HepG2 (cell line): ENCODE measurements at regions not wholly inside any gene's neighbourhood (a gene's known extent, or its start where the extent isn't known, plus 50 kb on each side); places are given as distances from the start of the nearest gene placed in this dataset.

Experiments
- ATAC-seq: fragments of 200-7000 bp; cut with Tn5 transposase; 3 replicates; pipeline ENCODE4 v1.9.1; 2020; ENCODE audit warnings: mild to moderate bottlenecking, moderate library complexity
- BruUV-seq: library from RNA; stranded (reverse); fragments of 400-500 nt; replicated peaks from 2 replicates; lab custom pipeline; 2021; lab: Mats Ljungman, UMichigan
- CTCF ChIA-PET: fragments of 300-600 bp; formaldehyde crosslinking; extraction: SDS; loops from one replicate; lab custom pipeline; 2021; ENCODE audit warnings: low total read pairs, inconsistent platforms, low intra/inter-chr PET ratio; lab: Yijun Ruan, JAX
- POLR2A ChIA-PET: fragments of 350-600 bp; sonication (Branson Sonifier 250); formaldehyde crosslinking; loops from one replicate; lab custom pipeline; 2020; ENCODE audit warnings: antibody characterized with exemption, inconsistent platforms; lab: Yijun Ruan, JAX
- DNase-seq: peaks from one replicate; pipeline ENCODE4 v3.0.0-alpha.2; 2015; ENCODE audit warnings: low spot score
- FAIRE-seq: peaks from 3 replicates; lab custom pipeline; 2011; peaks lifted over from hg19 to GRCh38; lab: Jason Lieb, UNC
- H2AFZ ChIP-seq: one replicate; pipeline ENCODE4 v1.6.1; 2011; ENCODE audit warnings: low read length, inconsistent platforms
- H3K27ac ChIP-seq: fragments of 300-600 bp; 3 replicates; pipeline ENCODE4 v1.8.0; 2011; ENCODE audit warnings: mixed run types, mild to moderate bottlenecking, mixed read lengths, low read length, inconsistent platforms; ENCODE audit not compliant: insufficient read depth; ENCODE audit errors: extremely low read length
- H3K27me3 ChIP-seq, 2 experiments: fragments of 200-600 bp in 1 of 2; 2 replicates in 1 of 2; 3 replicates in 1 of 2; pipeline versions ENCODE4 v1.6.0 to v1.8.0; 2011; ENCODE audit warnings: low read length in 2 of 2, mild to moderate bottlenecking in 2 of 2, moderate library complexity in 2 of 2, inconsistent platforms in 1 of 2; ENCODE audit not compliant: insufficient read depth in 2 of 2, control insufficient read depth in 1 of 2
- H3K36me3 ChIP-seq, 2 experiments: fragments of 200-600 bp in 1 of 2; replicated peaks in 1 of 2; 2 replicates in 1 of 2; 3 replicates in 1 of 2; pipeline versions ENCODE4 v1.5.1 to v1.8.0; 2011; ENCODE audit warnings: low read length in 2 of 2, inconsistent platforms in 1 of 2; ENCODE audit not compliant: insufficient read depth in 2 of 2, control insufficient read depth in 1 of 2
- H3K4me1 ChIP-seq: 2 replicates; pipeline ENCODE4 v1.5.1; 2012; ENCODE audit warnings: low read length, inconsistent platforms; ENCODE audit not compliant: insufficient read depth
- H3K4me2 ChIP-seq: 2 replicates; pipeline ENCODE4 v1.6.0; 2011; ENCODE audit warnings: low read depth, low read length, inconsistent platforms
- H3K4me3 ChIP-seq, 3 experiments: fragments of 200-600 bp in 1 of 3; sonication (generic), shearing (Covaris generic) in 1 of 3; replicated peaks in 1 of 3; 2 replicates each; pipeline ENCODE4 v1.5.1; 2011 to 2016; ENCODE audit warnings: low read length in 3 of 3, inconsistent platforms in 2 of 3, low read depth in 2 of 3, mild to moderate bottlenecking in 2 of 3, control low read depth in 1 of 3, mixed read lengths in 1 of 3; ENCODE audit not compliant: insufficient read depth in 1 of 3
- H3K79me2 ChIP-seq: one replicate; pipeline ENCODE4 v1.6.1; 2011; ENCODE audit warnings: low read length, inconsistent platforms; ENCODE audit not compliant: insufficient read depth
- H3K9ac ChIP-seq: 2 replicates; pipeline ENCODE4 v1.6.0; 2011; ENCODE audit warnings: mild to moderate bottlenecking, low read depth, low read length, inconsistent platforms; ENCODE audit not compliant: insufficient read depth
- H3K9me3 ChIP-seq: 2 replicates; pipeline ENCODE4 v1.5.1; 2012; ENCODE audit warnings: mild to moderate bottlenecking, low read length
- H4K20me1 ChIP-seq: 2 replicates; pipeline ENCODE4 v1.6.0; 2011; ENCODE audit warnings: inconsistent platforms, mild to moderate bottlenecking, low read length, moderate library complexity; ENCODE audit not compliant: insufficient read depth
- EZH2 ChIP-seq: conservative IDR thresholded peaks from 2 replicates; pipeline ENCODE4 v1.6.1; 2012; ENCODE audit warnings: mild to moderate bottlenecking, low read depth, low read length, moderate library complexity
- HMG20B ChIP-seq: conservative IDR thresholded peaks from 2 replicates; pipeline ENCODE4 v1.6.1; 2016; ENCODE audit warnings: missing genetic modification reagents, missing compliant biosample characterization
- HNF4G ChIP-seq, 2 experiments: sonication (generic) in 1 of 2; formaldehyde crosslinking in 1 of 2; IDR thresholded peaks; 2 replicates each; pipeline versions ENCODE4 v1.4.0 to v1.6.1; 2011 to 2020; ENCODE audit warnings: borderline replicate concordance in 2 of 2, low read depth in 2 of 2, mild to moderate bottlenecking in 2 of 2, low read length in 1 of 2, missing genetic modification reagents in 1 of 2, moderate library complexity in 1 of 2
- MAZ ChIP-seq, 2 experiments: sonication (generic) in 1 of 2; formaldehyde crosslinking in 1 of 2; IDR thresholded peaks; 2 replicates each; pipeline versions ENCODE4 v1.5.0 to v1.6.1; 2012 to 2020; ENCODE audit warnings: low read depth in 2 of 2, mild to moderate bottlenecking in 2 of 2, borderline replicate concordance in 1 of 2, improper control_type of control experiment in 1 of 2, low read length in 1 of 2, missing genetic modification reagents in 1 of 2, moderate library complexity in 1 of 2
- MTA3 ChIP-seq: sonication (generic); formaldehyde crosslinking; IDR thresholded peaks from 2 replicates; pipeline ENCODE4 v1.4.0; 2020; ENCODE audit warnings: missing genetic modification reagents
- RNF2 ChIP-seq: fragments of 450-650 bp; conservative IDR thresholded peaks from 2 replicates; pipeline ENCODE4 v1.6.1; 2016; ENCODE audit warnings: low read depth
- SATB2 ChIP-seq: sonication (generic); formaldehyde crosslinking; IDR thresholded peaks from 2 replicates; pipeline ENCODE4 v1.5.0; 2020; ENCODE audit warnings: missing genetic modification reagents
- SIX1 ChIP-seq: sonication (generic); formaldehyde crosslinking; IDR thresholded peaks from 2 replicates; pipeline ENCODE4 v1.4.0; 2020; ENCODE audit warnings: missing genetic modification reagents, borderline replicate concordance
- TBL1XR1 ChIP-seq: fragments of 150-350 bp; IDR thresholded peaks from 2 replicates; pipeline ENCODE4 v1.6.1; 2014; ENCODE audit warnings: borderline replicate concordance, low read length; ENCODE audit not compliant: partially characterized antibody
- TBP ChIP-seq: sonication (generic); formaldehyde crosslinking; IDR thresholded peaks from 2 replicates; pipeline ENCODE4 v1.5.0; 2020; ENCODE audit warnings: missing genetic modification reagents
- TFDP1 ChIP-seq: IDR thresholded peaks from 2 replicates; pipeline ENCODE4 v1.6.1; 2016; ENCODE audit warnings: missing compliant biosample characterization, missing genetic modification reagents, borderline replicate concordance
- YEATS4 ChIP-seq: sonication (generic); formaldehyde crosslinking; IDR thresholded peaks from 2 replicates; pipeline ENCODE4 v1.4.0; 2020; ENCODE audit warnings: missing genetic modification reagents, borderline replicate concordance
- ZNF224 ChIP-seq: sonication (generic); formaldehyde crosslinking; IDR thresholded peaks from 2 replicates; pipeline ENCODE4 v1.5.0; 2020; ENCODE audit warnings: mild to moderate bottlenecking, missing genetic modification reagents
- ZNF383 ChIP-seq: sonication (generic); formaldehyde crosslinking; IDR thresholded peaks from 2 replicates; pipeline ENCODE4 v1.4.0; 2020; ENCODE audit warnings: missing genetic modification reagents, mild to moderate bottlenecking, borderline replicate concordance
- ZNF891 ChIP-seq: sonication (generic); formaldehyde crosslinking; IDR thresholded peaks from 2 replicates; pipeline ENCODE4 v1.5.0; 2020; ENCODE audit warnings: mild to moderate bottlenecking, missing genetic modification reagents
- ZSCAN21 ChIP-seq: sonication (generic); formaldehyde crosslinking; IDR thresholded peaks from 2 replicates; pipeline ENCODE4 v1.8.0; 2022; ENCODE audit warnings: mild to moderate bottlenecking, missing genetic modification reagents, moderate library complexity, borderline replicate concordance
- WGBS: methylation state at CpG from one replicate; pipeline ENCODE4 v1.1.6; 2017; ENCODE audit warnings: low lambda C conversion rate; 5-methylcytosine and 5-hydroxymethylcytosine counted together
- in situ Hi-C: cut with HindIII; loops from 2 replicates; pipeline ENCODE4 v1.10.0; 2017; ENCODE audit warnings: low pct_unique_long_range_greater_than_20kb; ENCODE audit not compliant: extremely low pct_ligation_motif_present
- intact Hi-C: fragments of 100-400 bp; cut with micrococcal nuclease; formaldehyde crosslinking; loops from one replicate; pipeline ENCODE4 v1.10.0; 2022; ENCODE audit not compliant: unreplicated experiment
- TF ChIP-seq, protein P1 (sequence below): sonication (generic); formaldehyde crosslinking; IDR thresholded peaks from 2 replicates; pipeline ENCODE4 v1.4.0; 2020; ENCODE audit warnings: missing genetic modification reagents, borderline replicate concordance
- TF ChIP-seq, protein P2 (sequence below): sonication (generic); formaldehyde crosslinking; IDR thresholded peaks from 2 replicates; pipeline ENCODE4 v1.5.0; 2020; ENCODE audit warnings: missing genetic modification reagents

GRCh38 chr2:103464831-103465230, 703.0 kb downstream of the TMEM182 start:
- Histone ChIP-seq H2AFZ (no peak overlapping the region), H3K27me3 (no peaks in the 10 kb centered on the region; a peak in 1 of 5 replicates), H3K79me2 (no peaks in the 10 kb centered on the region), H3K4me3 (no peak overlapping the region), H3K36me3 (no peaks in the 10 kb centered on the region), H3K4me2 (no peak overlapping the region), H3K4me1 (no peaks in the 10 kb centered on the region), H4K20me1 (no peaks in the 10 kb centered on the region), H3K9me3 (peaks cover 7% of the 10 kb centered on the region), H3K27ac (no peak overlapping the region), H3K9ac (no peak overlapping the region)
- FAIRE-seq (no peak), DNase-seq (no peak), ATAC-seq (no peak)
- WGBS: 3% methylated on average over 7 of the region's 7 CpGs
- ChIA-PET CTCF (no interaction called here), POLR2A (no interaction called here)
- intact Hi-C loops (no loop called here), in situ Hi-C loops (no loop called here)
- no peak for TF ChIP-seq SIX1
- no peak for TF ChIP-seq MAZ (IDR thresholded peaks at IDR 0.05; ENCODE audit: borderline replicate concordance, low read depth, low read length)
- TF ChIP-seq MAZ (CRISPR knock-in tag; IDR thresholded peaks at IDR 0.05; ENCODE audit: low read depth): no peak
- no peak for TF ChIP-seq TBL1XR1
- TF ChIP-seq EZH2: no peak
- no peak for TF ChIP-seq HNF4G (IDR thresholded peaks at IDR 0.05; ENCODE audit: borderline replicate concordance, low read depth, low read length)
- no peak for TF ChIP-seq HNF4G (CRISPR knock-in tag; IDR thresholded peaks at IDR 0.05; ENCODE audit: borderline replicate concordance, low read depth)
- TF ChIP-seq ZNF224 (CRISPR knock-in tag): no peak
- TF ChIP-seq SATB2 (CRISPR knock-in tag): no peak
- TF ChIP-seq YEATS4: no peak
- TF ChIP-seq RNF2: no peak
- TF ChIP-seq, protein P1, sequence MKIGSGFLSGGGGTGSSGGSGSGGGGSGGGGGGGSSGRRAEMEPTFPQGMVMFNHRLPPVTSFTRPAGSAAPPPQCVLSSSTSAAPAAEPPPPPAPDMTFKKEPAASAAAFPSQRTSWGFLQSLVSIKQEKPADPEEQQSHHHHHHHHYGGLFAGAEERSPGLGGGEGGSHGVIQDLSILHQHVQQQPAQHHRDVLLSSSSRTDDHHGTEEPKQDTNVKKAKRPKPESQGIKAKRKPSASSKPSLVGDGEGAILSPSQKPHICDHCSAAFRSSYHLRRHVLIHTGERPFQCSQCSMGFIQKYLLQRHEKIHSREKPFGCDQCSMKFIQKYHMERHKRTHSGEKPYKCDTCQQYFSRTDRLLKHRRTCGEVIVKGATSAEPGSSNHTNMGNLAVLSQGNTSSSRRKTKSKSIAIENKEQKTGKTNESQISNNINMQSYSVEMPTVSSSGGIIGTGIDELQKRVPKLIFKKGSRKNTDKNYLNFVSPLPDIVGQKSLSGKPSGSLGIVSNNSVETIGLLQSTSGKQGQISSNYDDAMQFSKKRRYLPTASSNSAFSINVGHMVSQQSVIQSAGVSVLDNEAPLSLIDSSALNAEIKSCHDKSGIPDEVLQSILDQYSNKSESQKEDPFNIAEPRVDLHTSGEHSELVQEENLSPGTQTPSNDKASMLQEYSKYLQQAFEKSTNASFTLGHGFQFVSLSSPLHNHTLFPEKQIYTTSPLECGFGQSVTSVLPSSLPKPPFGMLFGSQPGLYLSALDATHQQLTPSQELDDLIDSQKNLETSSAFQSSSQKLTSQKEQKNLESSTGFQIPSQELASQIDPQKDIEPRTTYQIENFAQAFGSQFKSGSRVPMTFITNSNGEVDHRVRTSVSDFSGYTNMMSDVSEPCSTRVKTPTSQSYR (CRISPR knock-in tag): no peak
- TF ChIP-seq, protein P2, sequence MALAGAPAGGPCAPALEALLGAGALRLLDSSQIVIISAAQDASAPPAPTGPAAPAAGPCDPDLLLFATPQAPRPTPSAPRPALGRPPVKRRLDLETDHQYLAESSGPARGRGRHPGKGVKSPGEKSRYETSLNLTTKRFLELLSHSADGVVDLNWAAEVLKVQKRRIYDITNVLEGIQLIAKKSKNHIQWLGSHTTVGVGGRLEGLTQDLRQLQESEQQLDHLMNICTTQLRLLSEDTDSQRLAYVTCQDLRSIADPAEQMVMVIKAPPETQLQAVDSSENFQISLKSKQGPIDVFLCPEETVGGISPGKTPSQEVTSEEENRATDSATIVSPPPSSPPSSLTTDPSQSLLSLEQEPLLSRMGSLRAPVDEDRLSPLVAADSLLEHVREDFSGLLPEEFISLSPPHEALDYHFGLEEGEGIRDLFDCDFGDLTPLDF: no peak
- no peak for TF ChIP-seq ZSCAN21 (CRISPR knock-in tag)
- TF ChIP-seq ZNF383 (CRISPR knock-in tag): no peak
- no peak for TF ChIP-seq ZNF891 (CRISPR knock-in tag)
- no peak for TF ChIP-seq TBP
- no peak for TF ChIP-seq HMG20B (CRISPR knock-in tag)
- no peak for TF ChIP-seq MTA3
- TF ChIP-seq TFDP1 (CRISPR knock-in tag): no peak
- no TSS peak for BruUV-seq
